NCI-H774 (cell line): ENCODE measurements at regions not wholly inside any gene's neighbourhood (a gene's known extent, or its start where the extent isn't known, plus 50 kb on each side); places are given as distances from the start of the nearest gene placed in this dataset.
"Not testable (repeated sequence)": the region's sequence is repeated elsewhere in the genome, so short reads cannot be mapped to it uniquely, and the experiment has no call there.

Source experiments
- DNase-seq: peaks from one replicate; lab custom pipeline; 2025; lab: John Stamatoyannopoulos, UW

DNA sequence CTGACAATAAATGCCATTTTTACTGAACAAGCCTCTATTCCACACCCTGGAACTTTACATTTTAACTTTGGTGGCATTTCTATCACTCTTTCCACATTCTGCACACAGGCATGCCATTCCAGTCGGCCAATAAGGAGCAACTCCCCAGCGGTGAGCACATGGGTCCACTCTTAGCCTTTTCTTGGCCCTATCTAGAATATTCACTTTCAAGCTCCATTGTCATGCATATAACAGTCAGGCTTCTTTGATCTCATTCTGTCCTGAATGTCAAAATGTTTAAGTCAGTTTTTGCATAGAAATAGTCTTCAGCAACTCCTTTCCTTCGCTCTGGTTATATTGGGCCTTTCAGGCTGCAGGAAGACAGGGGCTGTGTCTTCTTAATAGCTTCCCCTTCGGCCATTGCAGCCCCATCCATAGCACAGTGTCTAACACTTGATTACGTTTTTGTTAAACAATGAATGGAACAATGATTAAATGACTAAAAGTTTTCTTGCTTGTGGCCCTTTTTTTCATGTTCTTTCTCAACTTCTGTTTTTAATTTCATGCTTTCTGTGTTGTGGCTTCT is 427.3 kb downstream of the MFSD1 start:
- DNase-seq, result no peak

DNA sequence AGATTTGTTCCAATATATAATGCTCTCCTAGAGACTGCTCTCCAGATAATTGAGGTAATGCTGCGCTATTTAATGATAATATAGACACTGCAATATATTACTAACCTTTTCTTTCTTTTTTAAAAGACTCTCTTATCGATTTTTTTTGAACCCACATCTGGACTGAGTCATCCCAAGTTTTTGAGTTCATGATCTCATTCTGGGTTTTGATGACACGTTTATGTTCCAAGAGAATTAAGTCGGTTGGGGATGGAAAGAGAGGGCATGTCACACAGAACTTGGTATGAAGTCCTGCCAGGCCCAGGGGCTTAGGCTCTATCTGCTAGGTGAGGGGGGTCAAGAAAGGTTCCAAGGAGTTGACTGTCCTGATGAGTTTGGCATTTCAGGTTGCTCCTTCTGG is 431.1 kb downstream of the MFSD1 start:
- no peak for DNase-seq

DNA sequence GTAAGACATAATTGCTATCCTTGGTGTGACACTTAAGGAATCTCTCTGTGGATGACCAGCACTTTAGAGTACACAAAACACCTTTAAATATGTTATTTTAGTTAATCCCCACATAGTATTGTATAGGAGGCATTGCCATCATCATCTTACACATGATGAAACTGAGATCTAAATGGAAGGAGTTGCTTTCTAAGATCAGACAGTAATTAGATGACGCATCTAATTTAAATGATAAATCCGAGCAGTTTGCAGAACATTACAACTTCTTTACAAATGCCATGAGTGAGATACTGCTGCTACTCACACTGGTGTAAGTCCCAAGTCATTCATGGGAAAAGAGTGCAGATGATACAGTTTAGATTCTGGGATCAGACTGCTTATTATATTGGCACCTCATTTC is 431.9 kb downstream of the MFSD1 start:
- DNase-seq, result no peak

DNA sequence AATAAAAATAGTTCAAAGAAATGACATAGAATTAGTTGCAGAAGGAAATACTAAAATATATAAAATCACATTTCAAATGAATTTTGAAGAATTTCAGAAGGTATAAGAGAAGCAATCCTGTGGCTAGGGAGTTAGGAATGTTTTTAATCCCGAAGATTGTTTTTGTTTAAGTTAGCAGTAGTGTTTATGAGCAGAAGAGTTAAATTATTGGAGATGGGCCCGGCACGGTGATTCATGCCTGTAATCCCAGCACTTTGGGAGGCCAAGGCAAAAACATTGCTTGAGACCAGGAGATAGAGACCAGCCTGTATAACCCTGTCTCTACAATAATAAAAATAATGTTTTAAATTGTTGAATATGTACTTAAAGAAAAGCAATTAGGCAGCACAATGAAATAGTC is 432.5 kb downstream of the MFSD1 start:
- DNase-seq, result no peak

DNA sequence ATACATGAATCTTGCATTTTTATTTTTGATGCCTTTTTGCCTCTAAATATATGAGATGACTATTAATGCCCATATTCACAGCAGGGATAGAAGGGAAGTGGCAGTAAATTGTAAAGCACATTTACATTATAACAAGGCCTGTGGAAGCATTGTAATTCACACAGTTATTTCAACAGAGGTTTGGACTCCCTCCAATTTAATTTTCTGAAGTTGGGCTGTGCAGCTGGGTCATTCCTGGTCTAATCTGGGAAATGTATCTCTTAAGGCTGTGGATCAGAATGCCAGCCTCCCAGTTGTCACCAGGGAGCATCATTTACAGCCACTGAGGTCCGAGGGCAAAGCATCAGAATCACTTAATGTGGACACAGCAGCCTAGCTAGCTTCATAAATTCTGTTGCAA is 434.5 kb downstream of the MFSD1 start:
- DNase-seq, result no peak

DNA sequence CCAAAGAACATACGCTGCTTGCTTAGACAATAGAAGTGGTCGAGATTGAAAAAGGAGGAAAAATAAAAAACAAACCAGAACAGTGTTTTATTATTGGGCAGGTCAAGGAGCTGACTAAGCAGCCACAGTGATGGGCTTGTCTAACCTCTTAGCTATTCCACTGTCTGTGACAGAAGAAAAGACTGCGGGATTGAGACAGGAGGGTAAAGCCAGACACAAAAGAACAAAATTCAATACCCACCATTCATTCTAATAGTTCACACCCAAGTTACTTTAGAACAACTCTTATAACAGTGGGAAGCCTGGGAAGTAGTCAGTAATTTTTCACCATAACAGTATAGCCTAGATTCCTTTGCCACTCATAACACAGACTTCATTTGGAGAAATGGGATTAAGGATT is 435.4 kb downstream of the MFSD1 start:
- no peak for DNase-seq

DNA sequence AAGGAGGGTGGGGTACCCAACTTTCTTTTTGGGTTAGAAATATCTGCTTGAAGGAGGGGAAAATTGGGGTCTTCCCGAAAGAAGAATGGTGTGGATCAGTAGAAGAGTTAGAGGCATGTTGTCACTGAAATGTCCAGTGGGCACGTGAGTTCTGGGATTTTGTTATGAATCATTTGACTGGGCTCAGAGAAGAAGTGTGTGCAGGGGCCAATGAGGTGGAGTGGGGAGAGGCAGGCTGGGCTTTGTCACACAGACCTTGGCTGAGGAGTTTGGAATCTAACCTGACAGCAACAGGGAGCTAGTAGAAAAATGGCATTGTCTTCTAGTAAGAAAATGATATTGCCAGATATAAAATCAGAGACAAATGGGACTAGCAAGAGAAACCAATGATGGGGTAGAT is 436.8 kb downstream of the MFSD1 start:
- DNase-seq, result no peak

DNA sequence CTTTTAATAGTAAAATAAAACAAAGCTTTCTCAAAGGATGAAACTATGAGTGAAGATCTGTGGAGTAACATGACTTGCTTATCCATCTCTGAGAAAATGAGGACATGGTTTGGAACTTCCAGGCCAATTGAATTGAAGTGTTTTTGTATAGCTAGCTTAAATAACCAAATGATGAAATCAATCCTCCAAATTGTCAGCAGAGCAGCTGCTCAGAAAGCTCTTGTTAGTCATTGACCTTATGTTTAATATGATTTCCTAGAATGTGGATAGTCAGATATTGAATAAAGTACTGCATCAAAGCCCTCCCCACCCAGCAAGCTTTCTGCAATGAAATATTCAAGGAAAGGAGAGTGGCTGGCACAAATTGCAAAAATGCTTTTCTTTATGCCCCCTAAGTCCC is 437.2 kb downstream of the MFSD1 start:
- DNase-seq, result no peak

DNA sequence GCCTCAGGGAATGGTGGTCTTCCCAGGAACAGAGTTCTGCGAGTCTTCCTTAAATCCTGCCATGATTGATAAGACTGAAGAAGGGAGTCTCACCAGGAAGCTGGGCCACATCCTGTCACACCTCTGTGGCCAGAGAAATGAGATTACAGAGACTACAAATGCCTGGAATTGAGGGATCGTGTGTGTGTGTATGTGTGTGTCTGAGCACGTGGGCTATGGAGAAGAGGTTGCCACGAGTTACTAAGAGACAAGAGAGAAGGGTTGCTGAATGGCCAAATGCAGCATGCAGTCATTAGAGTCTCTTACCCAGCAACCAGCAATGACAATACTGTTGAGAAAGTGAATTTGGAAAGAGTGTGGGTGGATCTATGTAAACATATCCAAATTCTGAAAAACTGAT is 443.1 kb downstream of the MFSD1 start:
- DNase-seq, result no peak

DNA sequence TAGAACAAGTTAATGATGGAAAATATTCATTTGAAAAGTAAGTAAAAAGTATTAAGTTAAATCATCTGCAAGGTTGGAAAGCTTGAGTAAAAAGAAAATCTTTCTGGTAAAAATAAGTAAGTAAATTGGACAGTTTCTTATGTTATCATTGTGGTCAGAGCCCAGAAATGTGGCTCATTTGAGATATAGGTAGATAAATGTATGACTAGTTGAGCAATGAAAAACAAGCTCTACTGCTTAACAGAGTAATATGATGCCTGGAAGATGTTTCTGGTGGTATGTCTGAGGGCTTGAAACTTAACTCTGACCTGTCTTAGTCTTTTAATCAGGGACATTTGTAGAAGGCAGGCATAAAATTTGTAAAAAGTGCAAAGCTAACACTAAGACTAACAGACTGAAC is 444.0 kb downstream of the MFSD1 start:
- no peak for DNase-seq

DNA sequence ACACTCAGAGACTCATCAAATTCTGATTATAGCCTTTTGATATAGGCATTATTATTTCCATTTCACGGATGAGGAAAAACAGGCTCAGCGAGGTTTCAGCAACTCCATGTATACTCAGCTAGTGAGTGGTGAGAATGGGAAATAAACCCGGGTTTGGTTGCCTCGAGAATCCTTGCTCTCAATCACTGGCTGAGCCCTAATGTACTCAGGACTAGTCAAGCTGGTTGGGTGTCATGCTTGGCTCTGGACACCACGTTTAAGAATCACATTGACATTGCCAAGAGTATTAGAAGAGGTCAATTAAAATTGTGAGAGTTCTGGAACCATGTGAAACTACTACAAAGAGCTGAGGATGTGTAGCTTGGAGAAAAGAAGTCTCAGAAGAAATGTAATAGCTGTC is 444.5 kb downstream of the MFSD1 start:
- DNase-seq, result no peak

DNA sequence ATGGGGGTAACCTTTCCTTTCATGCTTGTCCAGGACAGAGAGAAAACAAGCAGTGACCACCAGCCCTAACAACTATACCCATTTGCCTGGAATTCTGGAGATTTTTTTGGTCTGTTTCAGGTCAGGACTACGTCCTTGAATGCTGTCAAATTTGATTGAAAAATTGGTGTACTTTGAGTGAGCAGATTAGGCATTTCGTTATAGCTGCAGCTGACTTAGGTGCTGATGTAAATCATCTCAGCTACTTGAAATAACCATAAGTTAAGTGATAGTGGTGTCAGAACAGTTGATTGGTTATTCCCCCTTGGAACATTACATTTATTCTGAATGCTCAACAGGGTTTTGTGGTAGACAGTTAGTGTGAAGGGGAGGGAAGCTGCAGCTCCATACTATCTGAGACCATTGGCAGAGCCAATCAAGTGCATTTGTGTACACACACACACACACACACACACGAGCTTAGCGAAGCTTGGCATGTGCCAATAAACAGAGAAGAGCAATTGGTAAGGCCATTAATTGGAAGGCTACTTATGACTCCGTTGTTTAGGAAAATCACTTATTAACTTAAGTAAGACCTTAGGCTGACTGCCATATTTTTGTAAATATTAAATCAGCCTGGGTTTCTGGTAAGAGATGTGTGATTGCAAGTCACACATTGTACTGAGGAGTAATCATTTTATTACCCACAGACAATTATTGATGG is 447.8 kb downstream of the MFSD1 start:
- no peak for DNase-seq

DNA sequence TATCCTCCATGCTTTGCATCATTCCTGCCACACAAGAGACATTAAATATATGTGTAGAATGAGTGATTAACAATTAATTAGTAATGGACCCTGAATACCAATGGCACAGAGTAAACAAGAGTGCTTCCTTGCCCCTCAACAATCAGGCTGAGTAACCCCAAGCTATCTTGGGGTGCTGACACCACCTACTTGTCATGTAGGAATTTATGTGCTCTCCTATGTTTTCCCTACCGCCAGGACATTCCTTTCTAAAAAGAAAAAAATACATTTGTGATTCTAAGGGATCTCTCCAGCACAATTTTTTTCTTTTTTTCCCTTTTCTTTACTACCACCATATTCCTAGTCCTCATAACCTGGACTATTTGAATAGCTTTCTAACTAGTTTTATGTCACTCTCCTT is 449.1 kb downstream of the MFSD1 start:
- DNase-seq, result no peak

DNA sequence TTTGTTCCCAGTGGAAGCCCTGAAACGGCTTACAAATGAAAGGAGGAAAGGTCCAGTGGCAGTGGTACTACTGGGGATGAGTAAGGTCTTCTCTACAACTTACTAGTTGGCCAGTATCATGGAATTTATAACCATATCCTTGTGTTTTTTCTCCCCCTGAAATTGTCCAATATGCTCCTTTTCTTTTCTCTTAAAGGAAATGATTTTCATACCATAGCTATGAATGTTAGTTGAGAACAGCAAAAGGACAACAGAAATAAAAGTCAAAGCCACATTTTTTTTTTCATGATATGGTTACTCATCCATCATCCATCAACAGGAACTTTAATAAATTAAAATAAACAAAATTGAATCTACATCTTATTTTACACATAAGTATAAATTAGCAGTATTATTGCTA is 450.4 kb downstream of the MFSD1 start:
- DNase-seq, result no peak

DNA sequence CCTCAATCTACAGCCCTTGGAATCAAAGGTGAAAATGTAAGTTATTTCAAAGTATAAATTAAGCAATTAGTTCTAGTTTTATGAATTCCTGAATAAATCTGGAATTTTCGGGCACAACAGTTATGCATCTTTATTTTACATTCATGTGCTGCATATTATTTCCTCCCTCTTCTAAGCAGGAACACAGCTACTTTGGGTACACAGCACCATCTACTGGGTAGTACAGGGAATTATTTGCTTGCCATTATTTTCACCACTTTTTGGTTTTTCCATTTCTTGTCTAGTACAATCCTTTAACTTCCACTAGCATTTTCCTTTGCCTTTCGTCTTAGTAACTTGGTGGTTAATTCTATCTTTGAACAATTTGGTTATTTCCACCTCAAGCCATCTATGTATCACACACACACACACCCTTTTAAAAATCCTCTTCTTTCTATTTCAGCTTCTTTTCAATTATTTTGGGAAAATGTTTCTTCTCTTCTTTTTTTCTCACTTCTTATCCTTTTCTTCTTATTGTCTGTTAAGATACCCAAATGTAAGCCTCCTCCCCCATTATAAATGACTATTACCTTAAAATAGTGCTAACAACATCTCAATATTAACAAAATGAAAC is 451.0 kb downstream of the MFSD1 start:
- DNase-seq, result peak; percentile 12

DNA sequence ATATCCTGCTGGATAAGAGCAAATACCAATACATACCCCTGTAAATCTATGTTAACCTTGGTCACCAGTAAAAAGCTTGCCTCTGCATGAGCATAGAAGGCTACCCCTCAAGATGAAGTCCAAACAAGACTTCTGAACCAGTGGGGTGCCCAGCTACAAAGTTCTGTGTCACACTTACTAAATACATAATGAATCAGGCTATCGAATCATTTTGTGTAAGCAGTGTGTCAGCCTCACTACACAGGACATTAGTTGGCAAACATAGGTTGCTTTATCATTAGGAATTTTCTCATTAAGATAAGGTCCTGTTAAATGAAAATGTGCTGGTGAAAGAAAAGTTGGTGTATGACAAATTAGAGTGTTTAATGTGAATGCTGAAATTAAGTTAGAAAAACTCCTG is 452.0 kb downstream of the MFSD1 start:
- no peak for DNase-seq

DNA sequence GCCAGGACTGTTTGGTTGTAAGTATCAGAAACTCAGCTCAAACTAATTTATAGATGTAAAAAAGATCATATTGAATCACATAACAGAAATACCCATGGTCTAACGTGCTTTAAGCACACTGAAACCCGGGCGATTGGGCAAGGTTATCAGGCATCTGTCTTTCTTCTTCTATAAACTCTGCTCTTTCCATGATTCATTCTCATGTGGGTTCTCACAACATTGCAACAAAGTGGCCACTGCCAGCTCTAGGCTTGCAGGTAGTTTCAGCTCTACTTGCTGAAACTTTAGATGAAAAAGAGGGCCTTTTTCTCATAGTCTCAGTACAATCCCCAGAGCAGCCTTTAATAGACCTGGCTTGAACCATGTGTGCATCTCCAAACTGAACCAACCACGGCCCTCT is 456.1 kb downstream of the MFSD1 start:
- DNase-seq, result no peak

DNA sequence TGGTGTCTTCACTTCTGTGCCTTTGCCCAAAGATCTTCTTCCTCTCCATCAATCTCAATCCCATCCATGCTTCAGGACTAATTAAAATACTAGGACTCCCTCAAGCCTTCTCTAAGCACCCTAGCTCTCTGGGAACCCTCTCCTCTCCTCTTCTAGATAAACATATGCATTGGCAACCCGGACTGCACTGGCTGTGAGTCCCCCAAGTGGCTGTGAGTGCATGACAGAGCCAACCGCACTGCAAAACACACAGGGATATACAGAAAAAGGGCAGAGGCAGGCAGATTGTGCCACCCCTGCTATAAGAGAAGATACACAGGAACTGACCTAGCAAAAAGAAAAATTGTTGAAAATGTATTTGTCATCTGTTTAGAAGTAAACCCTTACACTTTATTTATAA is 457.1 kb downstream of the MFSD1 start:
- no peak for DNase-seq

DNA sequence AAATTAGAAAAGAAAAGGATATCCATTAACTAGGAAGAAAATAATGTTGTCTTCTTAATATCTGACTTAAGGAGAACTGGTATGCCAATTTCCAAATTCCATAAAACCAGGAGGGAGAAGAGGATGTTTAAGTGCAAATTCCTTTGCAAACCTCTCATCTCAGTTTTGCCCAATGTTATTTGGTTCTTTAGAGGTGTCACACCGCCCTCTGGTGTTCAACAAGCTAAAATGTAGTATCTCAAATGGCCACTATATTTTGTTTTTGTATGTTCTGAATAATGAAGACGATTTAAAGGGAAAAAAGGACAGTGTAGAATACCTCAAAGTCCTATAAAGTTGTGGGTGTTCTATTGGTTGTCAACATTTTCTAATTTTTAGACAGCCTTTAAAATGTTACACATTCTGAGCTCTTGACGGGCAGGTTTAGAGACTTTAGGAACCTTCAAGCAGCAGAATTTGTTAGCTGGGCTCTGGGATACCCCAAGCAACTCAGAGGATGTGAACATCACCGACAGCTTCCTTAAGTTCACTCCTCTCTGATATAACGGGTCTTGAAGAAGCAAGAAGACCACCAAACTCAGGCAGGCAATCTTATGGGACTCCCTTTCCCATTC is 458.3 kb downstream of the MFSD1 start:
- DNase-seq, result peak; percentile 56

DNA sequence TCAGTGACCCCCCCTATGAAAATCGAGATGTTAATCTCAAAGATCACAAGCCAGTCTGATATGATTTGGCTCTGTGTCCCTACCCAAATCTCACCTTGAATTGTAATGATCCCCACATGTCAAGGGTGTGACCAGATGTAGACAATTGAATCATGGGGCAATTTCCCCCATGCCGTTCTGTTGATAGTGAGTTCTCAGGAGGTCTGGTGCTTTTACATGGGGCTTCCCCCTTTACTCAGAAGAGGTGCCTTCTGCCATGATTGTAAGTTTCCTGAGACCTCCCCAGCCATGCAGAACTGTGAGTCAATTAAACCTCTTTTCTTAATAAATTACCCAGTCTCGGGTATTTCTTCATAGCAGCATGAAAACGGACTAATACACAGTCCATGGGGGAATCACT is 459.5 kb downstream of the MFSD1 start:
- not testable (repeated sequence) for DNase-seq

DNA sequence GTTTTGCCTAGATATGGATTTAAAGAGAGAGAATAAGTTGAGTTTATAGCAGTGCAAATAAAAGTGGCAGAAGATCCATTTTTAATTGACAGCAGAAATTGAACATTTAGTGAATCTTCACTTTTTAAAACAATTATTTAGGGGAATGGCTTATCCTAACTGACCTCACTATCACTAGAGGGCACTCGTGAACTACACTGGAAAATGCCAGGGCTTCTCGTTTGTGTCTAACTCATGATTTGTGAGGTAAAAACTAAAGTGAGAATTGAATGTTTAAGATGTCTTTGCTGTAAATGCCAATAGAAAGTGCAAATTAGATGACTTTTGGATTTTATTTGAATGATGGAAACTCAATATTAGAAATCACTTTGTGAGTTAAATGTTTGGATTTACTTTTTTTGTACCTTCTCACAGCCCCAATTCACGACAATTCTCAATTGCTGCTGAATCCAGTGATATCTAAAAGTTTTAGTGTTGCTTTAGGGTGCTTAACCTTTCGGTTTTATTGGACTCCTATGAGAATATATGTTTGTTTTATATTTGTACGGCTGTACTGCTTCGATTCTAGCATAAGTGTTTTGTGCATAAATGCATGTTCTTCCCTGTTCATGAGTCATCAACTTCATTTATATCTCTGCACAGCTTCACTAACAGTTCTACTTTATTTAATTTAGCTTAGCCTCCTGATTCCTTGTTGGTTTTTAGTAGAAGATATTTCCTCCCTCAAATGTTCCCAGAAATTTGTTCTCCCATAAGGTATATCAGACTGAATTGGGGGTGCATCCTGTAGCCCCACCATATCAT is 462.1 kb downstream of the MFSD1 start:
- peak; percentile 56 for DNase-seq

DNA sequence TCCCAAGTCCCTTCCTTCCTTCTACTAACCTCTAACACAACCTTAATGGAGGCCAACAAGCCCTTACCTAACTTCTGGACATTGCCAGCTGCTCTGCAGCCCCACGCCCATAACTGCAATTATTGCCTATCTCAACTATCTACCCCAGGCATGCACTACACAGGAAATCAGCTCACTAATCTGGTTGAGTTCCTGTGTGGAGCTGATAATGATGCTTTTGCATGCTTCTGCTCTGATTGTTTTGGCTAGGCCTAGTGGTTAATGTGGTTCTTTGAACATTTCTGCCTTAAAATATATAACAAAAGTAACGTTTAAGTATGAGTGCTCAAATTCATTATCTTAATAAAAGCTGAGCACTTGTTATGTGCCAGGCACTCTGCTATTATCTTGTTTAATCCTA is 463.9 kb downstream of the MFSD1 start:
- DNase-seq, result no peak

DNA sequence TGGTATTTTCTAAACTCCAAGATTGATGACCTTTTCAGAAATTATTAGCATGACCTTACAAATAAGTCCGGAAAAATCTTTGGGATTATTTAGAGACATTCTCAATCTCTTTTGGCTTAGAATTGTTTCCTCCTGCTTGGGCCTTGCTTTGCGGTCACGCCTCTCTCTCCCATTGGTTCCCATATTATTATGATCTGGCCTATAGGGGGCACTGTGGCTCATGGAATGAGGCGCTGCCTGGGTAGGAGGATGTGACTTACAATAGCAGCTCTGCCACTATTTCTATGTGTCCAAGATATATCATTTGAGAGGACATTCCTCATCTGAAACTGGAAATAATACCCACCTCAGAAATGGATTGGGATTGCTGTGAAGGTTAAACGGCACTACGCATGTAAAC is 464.9 kb downstream of the MFSD1 start:
- DNase-seq, result peak; percentile 16
